Fibroblast of villous mesenchyme (primary cell): ENCODE measurements at regions not wholly inside any gene's neighbourhood (a gene's known extent, or its start where the extent isn't known, plus 50 kb on each side); places are given as distances from the start of the nearest gene placed in this dataset.

ENCODE experiments used
- DNase-seq: peaks from one replicate; pipeline ENCODE4 v3.0.0-alpha.2; 2010; ENCODE audit warnings: low read depth
- H3K4me3 ChIP-seq: 2 replicates; pipeline ENCODE4 v1.5.1; 2011; ENCODE audit warnings: low read depth, mild to moderate bottlenecking, low read length
- CTCF ChIP-seq: IDR thresholded peaks from 2 replicates; pipeline ENCODE4 v1.5.1; 2012; ENCODE audit warnings: low read depth, mild to moderate bottlenecking, low read length; ENCODE audit not compliant: insufficient read depth

GRCh38 chr10:129126982-129127381 lies 340.1 kb upstream of the MGMT start:
- H3K4me3 ChIP-seq = no peak overlapping the region
- DNase-seq = no peak
- no peak for TF ChIP-seq CTCF

- H3K4me3 ChIP-seq = no peak overlapping the region
- no peak for TF ChIP-seq CTCF
- DNase-seq = peak; percentile 4
These were observed 335.4 kb upstream of the MGMT start for GRCh38 chr10:129131457-129132132.

- no peak for DNase-seq
- H3K4me3 ChIP-seq = no peak overlapping the region
- no peak for TF ChIP-seq CTCF
These were observed 333.2 kb upstream of the MGMT start for GRCh38 chr10:129133856-129134255.

GRCh38 chr10:129134371-129134770 lies 332.7 kb upstream of the MGMT start:
- no peak for DNase-seq
- TF ChIP-seq CTCF = no peak

GRCh38 chr10:129135624-129136023 lies 331.4 kb upstream of the MGMT start:
- TF ChIP-seq CTCF = no peak
- no peak overlapping the region for H3K4me3 ChIP-seq
- no peak for DNase-seq

More at GRCh38 chr10:129134371-129134770, 332.7 kb upstream of the MGMT start:
- no peak overlapping the region for H3K4me3 ChIP-seq

- no peak for TF ChIP-seq CTCF
- H3K4me3 ChIP-seq = no peak overlapping the region
- no peak for DNase-seq
These were observed 331.0 kb upstream of the MGMT start for GRCh38 chr10:129136074-129136473.

GRCh38 chr10:129136951-129137350 lies 330.1 kb upstream of the MGMT start:
- no peak for TF ChIP-seq CTCF
- DNase-seq = no peak
- H3K4me3 ChIP-seq = no peak overlapping the region
